Activated CD8-positive, alpha-beta memory T cell treated with anti-CD3 and anti-CD28 coated beads, Interleukin-2, amount 50 U/mL, for 48 hours (primary cell): ENCODE measurements at regions not wholly inside any gene's neighbourhood (a gene's known extent, or its start where the extent isn't known, plus 50 kb on each side); places are given as distances from the start of the nearest gene placed in this dataset.

Experiments
- DNase-seq: peaks from one replicate; pipeline ENCODE4 v3.0.0-alpha.2; 2020

- no peak for DNase-seq
Observed at GRCh38 chr6:91743756-91744155, 1156.9 kb upstream of the MAP3K7 start.

GRCh38 chr6:91731939-91732338, 1145.1 kb upstream of the MAP3K7 start:
- DNase-seq = no peak

DNA sequence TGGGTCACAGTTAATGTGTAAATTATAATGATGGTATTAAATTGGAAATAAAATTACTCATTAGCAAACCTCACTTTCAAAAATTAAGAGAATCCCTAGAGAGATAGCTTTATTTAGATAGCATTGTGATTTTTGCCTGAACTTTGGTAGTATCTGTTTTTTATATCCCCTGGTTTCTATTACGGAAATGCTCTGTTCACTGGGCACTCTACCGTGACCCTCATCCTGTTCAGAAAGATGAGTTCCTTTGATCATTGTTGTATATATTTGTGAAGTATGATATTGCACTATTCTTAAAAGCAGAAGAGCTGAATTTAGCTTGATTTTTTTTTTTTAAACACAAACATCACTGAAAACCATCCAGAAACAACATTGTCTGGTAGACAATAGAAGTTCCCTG, 1143.8 kb upstream of the MAP3K7 start:
- no peak for DNase-seq

- DNase-seq = no peak
Observed at GRCh38 chr6:91720324-91720723, 1133.5 kb upstream of the MAP3K7 start.

GRCh38 chr6:91719414-91719813, 1132.5 kb upstream of the MAP3K7 start:
- no peak for DNase-seq

GRCh38 chr6:91718198-91718597, 1131.3 kb upstream of the MAP3K7 start:
- no peak for DNase-seq

DNA sequence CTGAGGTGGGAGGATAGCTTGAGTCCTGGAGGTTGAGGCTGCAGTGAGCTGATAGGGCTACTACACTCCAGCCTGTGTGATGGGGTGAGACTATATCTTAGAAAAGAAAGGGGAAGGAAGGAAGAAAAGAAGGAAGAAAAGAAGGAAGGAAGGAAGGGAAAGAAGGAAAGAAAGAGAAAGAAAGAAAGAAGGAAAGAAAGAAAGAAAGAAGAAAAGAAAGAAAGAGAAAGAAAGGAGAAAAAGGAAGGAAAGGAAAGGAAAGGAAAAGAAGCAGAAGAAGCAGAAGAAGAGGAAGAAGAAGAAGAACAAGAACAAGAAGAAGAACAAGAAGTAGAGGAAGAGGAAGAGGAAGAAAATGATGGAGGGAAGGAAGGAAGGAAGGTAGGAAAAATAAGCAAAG, 1130.2 kb upstream of the MAP3K7 start:
- DNase-seq = no peak

DNA sequence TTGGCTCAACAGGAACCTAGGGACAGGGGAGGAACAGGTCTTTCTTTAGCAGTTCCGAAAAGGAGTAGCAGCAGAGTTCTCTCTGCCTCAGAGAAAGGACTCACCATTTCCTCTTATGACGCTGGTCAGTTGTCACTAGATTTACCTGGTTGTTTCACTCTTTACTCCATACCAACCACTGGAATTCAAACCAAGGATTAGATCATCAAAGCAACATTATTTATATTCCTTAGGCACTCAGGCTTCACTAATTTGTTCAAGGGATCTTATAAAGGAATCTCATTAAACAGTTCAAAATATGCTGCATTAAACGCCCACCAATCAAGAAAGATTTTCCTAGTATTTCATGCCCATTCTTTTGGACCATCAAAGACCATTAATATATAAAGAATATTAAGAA, 1129.5 kb upstream of the MAP3K7 start:
- DNase-seq = no peak

- no peak for DNase-seq
Observed at GRCh38 chr6:91715171-91715805, 1128.4 kb upstream of the MAP3K7 start.

- no peak for DNase-seq
Observed at GRCh38 chr6:91713911-91714310, 1127.0 kb upstream of the MAP3K7 start.

DNA sequence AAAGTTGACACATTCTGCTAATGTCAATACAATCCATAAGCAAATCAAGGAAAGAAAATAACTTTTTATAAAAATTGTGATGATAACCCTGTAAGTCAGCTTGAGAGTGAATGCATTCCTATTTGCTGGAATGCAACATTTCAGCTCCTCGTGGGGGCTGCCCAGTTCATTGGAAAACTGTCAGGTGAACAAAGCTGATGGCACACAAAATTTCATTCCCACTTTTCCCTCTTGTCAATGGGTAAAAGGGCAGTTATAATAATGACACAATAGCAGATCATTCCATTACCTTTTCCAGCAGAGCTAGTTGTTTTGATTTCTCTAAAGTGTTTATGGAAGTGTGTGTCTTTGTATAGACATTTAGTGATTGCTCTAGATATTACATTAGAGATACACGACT, 1124.6 kb upstream of the MAP3K7 start:
- DNase-seq = no peak

DNA sequence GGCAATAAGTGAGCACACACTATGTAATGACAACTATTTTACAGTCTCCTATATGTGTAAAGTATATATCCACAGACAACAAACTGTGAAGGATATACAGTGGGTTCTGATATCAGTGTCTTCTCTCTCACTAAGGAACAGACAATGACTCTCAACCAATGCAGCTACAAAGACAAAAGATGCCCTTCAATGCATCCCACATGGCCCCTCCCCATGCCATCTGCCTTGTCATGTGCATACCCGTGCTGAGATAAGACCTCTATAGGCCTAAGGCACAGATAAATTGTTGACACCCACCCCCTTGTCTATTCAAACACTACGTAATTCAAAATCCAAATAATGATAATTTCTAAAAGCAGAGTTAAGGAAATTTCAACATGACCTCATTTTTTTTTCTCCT, 1123.5 kb upstream of the MAP3K7 start:
- DNase-seq = no peak

DNA sequence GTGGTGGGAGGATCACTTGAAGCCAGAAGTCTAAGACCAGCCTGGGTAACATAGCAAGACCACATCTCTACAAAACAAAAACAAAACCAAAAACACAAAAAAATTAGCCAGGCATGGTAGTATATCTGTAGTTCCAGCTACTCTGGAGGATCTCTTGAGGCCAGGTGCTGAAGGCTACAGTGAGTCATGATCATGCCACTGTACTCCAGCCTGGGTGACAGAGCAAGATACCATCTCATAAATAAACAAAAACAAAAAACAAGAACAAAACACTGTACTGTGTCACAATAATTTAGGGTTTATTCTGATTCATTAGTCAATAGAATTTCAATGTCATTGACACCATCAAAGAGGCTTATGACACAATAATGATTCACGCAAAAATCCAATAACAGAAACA, 1121.7 kb upstream of the MAP3K7 start:
- DNase-seq = no peak

- no peak for DNase-seq
Observed at GRCh38 chr6:91705646-91706045, 1118.8 kb upstream of the MAP3K7 start.

DNA sequence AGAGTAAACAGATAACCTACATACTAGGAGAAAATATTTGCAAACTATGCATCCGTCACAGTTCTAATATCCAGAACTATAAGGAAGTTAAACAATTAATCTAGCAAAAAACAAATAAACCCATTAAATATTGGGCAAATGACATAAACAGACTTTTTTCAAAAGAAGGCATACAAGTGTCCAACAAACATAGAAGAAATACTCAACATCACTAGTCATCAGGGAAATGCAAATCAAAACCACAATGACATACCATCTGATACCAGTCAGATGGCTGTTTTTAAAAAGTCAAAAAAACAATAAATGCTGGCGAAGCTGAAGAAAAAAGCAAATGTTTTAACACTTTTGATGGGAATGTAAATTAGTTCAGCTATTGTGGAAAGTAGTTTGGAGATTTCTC, 1117.7 kb upstream of the MAP3K7 start:
- DNase-seq = no peak

DNA sequence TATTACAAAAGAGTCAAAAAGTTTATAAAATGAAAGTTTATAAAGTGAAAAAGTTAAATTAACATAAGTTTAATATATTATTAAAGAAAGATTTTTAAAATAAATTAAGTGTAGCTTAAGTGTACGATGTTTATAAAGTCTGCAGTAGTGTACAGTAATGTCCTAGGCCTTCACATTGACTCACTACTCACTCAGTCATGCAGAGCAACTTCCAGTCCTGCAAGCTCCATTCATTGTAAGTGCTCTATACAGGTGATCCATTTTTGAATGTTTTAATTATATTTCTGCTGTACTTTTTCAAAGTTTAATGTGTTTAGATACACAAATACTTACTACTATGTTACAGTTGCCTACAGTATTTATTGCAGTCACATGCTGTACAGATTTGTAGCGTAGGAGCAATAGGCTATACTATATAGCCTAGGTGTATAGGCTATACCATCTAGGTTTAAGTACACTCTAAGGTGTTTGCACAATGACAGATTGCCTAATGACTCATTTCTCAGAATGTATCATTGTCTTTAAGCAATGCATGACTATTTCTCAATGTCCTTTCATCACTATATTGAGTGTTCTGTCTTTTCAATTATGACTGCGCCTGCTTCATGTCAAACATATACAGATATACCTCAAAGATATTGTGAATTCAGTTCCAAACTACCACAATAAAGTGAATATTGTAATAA, 1110.3 kb upstream of the MAP3K7 start:
- DNase-seq = no peak

GRCh38 chr6:91695221-91695620, 1108.3 kb upstream of the MAP3K7 start:
- DNase-seq = no peak

DNA sequence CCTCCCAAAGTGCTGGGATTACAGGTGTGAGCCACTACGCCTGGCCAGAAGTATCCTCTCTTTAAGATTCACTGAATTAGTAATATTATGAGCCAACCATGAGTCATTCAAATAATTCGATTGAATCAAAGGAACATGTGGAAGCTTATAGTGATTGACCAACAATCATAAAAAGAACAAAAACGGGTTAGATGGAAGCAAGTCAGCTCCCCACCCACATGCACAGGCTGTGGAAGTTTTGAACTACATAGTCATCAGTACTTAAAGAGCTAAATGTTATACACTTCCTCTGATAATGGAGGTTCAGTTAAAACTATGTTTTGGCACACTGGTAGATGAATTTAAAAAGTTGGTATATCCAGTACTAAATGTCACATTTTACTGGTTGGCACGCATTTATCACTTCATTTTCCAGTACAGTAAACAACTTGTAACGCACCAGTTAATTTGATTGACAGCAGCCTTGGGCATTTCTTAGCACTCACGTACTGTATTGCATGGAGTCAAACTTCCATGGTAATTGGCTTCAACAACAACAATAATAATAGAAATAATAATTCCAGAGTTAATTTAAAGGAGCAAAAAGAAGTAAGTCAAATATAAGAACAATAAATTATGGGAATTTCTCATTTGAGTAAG, 1107.3 kb upstream of the MAP3K7 start:
- DNase-seq = no peak

GRCh38 chr6:91691449-91691848, 1104.6 kb upstream of the MAP3K7 start:
- no peak for DNase-seq

GRCh38 chr6:91683240-91683639, 1096.4 kb upstream of the MAP3K7 start:
- DNase-seq = no peak

DNA sequence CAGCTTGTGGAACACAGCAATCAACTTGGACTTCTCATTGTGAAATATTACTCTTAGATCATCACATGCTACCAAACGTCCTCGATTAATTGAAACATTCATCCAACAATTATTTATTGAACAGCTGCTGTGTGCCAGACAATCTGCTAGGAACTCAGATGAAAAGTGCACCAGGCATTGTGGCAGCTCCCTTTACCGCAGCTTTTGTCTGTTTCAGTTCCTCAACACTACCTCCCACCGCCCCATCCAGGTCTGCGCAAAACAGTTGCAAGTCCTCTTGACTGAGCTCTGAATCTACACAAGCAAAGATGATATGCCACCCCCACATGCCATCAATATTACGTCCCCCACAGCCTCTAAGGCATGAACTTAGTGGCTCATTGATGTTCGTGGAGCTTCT, 1094.4 kb upstream of the MAP3K7 start:
- DNase-seq = no peak

GRCh38 chr6:91678679-91679446, 1092.0 kb upstream of the MAP3K7 start:
- no peak for DNase-seq

GRCh38 chr6:91672201-91672600, 1085.3 kb upstream of the MAP3K7 start:
- DNase-seq = no peak

DNA sequence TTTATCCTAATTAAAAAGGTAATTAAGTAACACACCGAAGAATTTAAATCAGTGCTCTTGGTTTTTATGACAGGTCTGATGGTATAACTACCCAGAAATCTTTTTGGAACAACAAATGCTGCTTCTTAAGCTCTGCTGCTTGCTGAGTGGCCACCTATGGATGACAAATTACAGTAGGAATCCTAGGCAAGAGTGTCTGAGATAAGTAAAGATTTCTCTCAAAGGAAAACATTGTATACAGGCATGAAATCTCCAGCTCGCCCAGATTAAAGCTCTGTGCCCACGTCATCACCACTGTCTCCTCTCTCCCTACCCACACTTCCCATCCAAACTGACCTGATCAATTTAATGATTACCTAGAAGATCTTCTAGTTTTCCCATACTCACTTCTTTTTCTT, 1083.0 kb upstream of the MAP3K7 start:
- no peak for DNase-seq
